Astrocyte of the hippocampus (primary cell): ENCODE measurements at regions not wholly inside any gene's neighbourhood (a gene's known extent, or its start where the extent isn't known, plus 50 kb on each side); places are given as distances from the start of the nearest gene placed in this dataset.

Source experiments
- DNase-seq: peaks from one replicate; pipeline ENCODE4 v3.0.0; 2011; ENCODE audit warnings: low read depth, low spot score

DNA sequence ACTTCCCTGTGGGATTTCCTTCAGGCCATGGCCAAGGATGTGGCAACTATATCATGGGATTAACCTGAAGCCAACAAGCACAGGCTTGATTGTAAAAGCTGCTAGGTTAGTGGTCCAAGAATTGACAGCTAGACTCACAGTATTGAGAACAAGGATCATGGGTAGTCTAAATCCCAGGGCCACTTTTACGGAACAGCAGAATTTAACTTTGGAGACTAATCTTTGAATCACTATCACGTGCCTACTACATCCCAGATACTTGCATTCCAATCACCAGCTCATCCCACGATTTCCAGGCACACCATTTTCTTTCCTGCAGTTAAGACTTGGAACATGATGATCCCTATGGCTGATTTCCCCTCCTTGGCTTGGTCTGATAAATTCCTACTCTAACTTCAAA, 65.6 kb upstream of the ADO start:
- DNase-seq = no peak

DNA sequence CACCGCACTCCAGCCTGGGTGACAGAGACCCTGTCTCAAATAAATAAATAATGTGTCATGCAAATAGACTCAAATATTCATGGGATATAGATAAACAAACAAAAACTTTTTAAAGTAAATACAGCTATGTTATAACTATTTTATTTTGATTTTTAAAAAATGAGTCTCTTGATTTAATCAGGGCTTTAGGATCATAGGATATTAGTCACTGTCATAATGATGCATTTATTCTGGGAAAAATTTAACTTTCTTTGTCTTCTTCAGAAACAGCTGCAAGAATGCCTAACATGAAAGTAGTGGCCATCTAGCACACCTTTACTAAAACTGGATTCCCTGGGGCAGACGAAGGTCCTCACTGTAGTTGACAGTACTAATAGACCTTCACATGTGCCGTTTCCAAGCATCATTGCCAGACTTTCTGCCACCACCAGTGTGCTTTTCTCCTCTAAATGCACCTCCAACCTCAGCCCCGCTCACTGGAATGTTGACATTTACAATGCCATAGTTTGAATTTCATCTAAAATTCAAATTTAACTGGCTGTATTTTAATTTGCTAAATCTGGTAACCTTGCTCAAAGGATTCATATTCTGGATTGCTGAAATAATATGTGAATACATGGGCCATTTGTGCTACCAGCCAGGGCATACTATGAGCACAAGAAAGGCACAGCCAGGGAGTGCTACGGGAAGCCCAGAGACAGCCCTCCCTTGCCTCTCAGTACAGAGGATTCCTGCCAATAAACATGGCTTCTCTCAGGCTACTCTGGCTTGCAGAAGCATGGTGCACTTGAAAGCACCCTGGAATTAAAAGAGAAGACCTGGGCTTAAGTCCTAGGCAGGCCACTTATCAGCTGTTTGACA, 63.4 kb upstream of the ADO start:
- no peak for DNase-seq

DNA sequence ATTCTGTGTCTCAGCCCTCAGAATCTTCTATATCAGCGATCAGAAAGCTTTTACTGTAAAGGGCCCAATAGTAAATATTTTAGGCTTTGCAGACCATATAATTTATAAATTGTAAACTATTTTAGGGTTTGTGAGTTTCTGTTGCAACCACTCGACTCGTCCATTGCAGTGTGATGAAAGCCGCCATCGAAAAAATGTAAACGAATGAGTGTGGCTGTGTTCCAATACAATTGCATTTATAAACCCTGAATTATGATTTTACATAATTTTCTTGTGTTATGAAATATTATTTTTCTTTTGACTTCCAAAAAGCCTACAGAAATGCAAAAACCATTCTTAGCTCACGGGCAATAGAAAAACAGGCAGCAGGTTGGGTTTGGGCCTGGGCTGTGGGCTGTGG, 62.5 kb upstream of the ADO start:
- DNase-seq = no peak

DNA sequence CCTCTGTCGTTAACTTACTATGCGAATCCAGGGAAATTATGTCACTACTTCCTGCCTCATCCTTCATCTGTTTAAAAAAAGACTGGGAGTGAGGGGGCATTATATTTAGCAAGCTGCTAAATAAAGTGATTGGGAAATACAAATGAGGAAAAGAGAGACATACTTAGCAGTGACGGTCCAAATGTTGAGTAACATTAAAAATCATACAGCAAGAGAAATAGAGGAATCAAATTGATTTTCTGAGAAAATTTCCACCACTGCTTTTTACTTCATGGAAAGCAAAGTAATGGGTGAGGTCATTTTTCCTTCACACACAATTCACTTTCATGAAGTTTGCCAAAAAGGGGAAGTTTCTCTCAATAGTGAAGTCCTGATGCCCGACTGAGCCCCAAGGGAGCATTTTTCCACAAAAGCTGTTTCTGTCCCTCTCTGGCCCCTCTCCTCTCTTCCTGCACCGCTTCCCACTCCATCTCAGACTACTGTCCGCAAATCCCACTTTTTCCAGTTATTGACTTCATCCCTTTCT, 61.9 kb upstream of the ADO start:
- DNase-seq = no peak

DNA sequence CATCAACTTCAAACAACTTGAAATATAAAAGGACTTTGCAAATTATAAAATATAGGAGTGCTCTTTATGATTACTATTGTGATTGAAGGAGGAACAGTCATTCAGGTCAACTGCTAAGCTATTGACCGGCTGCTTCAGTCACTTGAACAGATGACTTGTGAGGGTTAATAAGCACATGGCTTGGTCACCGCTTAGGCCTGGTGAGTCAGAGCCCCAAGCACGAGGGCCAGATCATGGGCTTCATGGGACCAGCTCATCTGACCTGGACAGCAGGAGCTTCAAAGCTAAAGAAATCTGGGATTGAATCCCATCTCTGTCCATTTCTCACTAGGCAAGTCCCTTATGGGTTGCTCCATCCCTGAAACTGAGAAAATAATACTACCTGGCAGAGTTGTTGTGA, 60.4 kb upstream of the ADO start:
- peak; percentile 7 for DNase-seq

DNA sequence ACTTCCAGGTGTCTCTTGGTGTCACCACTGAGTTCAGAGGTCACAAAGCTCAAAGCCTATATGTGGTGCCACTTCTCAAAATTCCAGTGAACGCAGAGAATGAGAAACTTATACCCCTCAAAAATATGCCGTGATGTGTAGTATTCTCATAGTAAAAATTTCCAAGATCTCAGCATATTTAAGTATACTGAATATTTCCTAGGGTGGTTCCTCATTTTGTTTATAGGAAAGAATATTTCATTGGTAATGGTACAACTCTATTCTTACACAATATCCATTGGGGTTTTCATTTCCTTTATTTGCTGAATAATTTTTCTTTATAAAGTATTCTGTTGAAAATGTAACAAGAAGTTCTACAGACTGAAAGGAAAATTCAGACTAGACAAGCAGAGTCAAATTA, 58.9 kb upstream of the ADO start:
- DNase-seq = no peak

DNA sequence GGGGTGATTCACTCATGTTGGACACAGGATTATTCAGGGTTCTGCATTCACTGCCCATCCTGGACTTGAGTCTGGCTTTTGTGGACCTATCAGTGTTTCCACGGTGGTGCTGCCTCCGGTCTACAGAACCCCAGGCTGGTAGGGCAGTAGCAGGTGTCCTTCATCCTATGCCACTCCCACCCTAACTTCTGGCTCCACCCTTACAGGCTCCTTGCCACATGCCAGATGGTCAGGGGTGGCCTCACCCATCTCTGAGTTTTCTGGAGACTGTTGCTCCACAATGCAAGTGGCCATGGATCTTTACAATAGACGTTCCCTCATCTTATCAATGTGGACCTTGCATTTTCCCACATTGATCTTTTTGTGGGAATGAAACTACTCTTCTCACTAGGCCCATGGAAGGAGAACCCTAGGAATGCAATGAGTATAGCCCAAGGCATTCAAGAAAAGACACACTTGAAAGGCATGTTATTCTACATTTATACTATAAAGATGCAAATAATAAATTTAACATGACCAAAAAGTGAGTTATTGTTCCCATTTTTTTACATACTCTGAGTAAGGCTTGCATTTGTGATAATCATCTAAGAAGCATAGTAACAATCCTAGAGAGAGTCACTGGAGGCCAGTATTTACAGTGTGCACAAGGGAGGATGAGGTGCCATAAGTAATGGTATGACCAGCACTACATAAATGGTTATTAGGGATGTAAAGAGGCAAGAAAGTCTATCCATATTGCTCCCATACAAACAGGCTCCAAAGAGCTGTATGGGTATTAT, 57.4 kb upstream of the ADO start:
- DNase-seq = no peak

DNA sequence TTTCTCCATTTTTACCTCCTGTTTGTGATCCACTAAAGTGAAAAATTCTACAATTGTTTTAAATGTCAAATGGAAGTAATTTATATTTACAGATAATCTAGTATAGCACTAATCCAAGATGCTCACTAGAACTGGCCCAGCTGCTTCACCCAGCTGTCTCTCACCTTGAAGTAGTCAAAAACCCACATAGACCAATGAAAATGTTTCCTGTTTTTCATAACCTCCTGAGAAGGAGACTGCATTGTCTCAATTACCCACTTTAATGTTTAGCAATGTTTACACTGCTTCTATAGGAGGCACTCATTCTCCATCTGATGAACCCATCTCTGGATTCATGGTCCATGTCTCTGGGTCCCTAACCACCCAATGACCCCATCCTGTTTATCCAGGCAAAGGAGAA, 56.1 kb upstream of the ADO start:
- DNase-seq = no peak

DNA sequence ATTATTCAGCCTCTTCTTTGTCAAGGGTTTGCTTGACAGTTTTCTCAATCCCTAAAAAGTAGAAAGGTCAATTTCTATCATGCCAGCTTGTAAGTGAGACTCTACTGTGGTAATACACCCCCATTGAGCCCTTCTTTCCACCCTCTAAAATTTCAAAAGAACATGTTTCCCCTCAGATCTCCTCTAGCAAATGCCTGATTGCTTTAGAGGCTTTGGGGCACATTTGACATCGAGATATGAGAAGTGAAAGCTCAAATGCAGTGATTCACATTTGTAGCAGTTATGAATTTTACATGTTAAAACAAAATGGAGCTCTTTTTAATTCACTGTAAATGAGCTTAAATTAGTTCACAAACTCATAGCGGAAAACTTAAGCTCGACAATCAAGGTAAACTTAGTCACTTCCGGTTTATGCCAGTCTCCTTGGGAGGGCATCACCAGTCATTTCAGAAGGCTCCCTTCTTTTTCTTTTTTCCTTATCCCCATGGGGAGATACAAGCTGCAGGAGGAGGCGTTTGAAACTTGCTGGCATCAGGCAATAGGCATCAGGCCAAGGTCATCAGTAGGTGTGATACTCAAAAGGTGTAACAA, 55.3 kb upstream of the ADO start:
- DNase-seq = no peak
